Activated CD4-positive, alpha-beta T cell treated with anti-CD3 and anti-CD28 coated beads, Interleukin-2, Interleukin-4, amounts not matched to agents 100 ng/mL and 50 ng/mL, durations not matched to agents 16 hours and 8 hours (primary cell): ENCODE measurements at regions not wholly inside any gene's neighbourhood (a gene's known extent, or its start where the extent isn't known, plus 50 kb on each side); places are given as distances from the start of the nearest gene placed in this dataset.
A peak's percentile ranks its signal among the peaks of the same experiment; 100 is the strongest.

ENCODE experiments used
- DNase-seq: peaks from one replicate; pipeline ENCODE4 v3.0.0-alpha.2; 2020; ENCODE audit warnings: low spot score

DNA sequence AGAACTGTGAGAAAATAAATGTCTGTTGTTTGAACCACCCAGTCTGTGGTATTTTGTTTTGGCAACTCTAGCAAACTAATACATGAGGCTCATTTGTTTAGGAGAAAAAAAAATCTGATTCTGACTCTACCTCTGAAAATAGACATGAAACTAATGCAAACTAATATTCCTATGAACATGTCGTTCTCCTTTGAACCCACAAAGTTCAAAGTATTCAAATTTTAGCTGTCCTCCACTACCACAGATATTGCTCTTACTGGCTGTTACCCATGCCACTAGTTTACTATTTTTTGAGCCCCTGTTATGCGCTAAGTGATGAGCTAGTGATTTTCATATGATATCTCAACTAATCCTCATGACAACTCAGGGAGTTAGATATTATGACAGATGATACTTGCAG is 58.8 kb upstream of the ZNF804B start:
- DNase-seq: no peak

DNA sequence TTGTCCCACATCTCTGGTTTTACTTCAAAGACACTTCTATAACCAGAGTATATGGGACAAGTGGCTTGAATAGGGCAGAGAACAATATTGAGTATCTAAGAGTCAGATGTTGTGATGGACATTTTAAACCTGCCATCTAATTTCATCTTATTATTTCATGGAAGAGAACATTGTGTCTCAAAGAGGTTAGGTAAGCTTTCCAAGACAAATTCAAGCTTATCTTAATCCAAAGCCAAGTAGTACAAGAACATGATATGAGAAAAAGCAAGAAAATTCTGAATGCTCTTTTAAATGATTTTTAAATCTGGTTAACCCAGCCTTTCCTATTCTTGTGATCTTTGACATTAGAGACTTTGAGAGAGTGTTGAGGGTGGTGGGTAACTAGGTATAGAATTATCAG is 65.3 kb upstream of the ZNF804B start:
- no peak for DNase-seq

DNA sequence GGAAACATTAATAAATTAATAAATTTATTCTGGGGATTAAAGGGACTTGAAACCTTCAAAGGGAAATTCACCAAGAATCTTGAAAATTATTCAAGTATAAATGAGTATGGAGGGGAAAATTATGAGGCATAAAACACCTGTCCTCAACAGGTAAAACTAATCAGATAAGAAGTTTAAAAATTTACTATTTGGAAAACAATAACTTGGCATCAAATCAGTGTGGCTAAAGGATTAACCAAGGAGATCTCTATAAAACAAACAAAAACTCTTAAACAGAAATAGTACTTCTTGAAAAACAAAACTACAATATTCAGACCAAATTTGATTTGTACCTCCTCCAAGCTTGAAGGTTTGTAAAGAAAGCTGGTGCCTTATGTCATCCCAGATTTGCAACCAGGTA is 66.4 kb upstream of the ZNF804B start:
- DNase-seq: no peak

- DNase-seq: no peak
These were observed 67.0 kb upstream of the ZNF804B start for GRCh38 chr7:88692493-88692892.

DNA sequence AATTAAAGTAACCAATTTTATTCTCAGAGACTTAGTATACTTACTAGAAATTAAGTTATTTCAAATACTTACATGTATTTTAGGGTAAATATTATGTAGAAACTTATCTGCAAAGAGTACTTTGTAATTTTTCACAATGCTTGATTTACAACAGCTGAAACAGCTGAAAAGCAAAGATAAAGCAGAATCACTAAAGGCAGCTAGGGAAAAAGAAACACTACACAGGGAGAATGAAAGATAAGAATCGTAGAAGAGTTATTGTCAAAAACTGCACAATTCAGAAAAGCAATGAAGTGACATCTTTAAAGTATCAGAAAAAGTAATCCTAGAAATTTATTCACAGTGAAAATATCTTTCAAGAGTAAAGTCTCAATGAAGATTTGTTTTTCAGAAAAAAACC is 69.7 kb upstream of the ZNF804B start:
- no peak for DNase-seq

DNA sequence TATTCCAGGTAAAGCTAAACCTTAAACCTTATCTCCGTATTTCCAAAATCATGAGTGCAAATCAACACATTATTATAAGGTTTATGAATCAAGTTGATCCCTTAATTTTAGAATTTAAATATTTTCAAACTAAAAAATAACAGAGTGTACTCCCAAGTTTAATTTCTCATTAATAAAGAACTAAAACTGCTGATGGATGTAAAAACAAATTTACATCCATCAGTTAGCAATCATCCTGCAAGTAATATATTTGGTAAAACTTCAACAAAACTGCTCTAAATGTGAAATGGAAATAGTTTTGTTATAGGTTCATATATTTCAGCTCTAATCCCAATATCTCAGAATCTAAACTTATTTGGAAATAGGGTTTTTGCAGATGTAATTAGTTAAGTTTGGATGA is 71.3 kb upstream of the ZNF804B start:
- no peak for DNase-seq

GRCh38 chr7:88686468-88687229 is 72.9 kb upstream of the ZNF804B start:
- no peak for DNase-seq

GRCh38 chr7:88681682-88682081 is 77.8 kb upstream of the ZNF804B start:
- DNase-seq: no peak

- no peak for DNase-seq
These were observed 89.0 kb upstream of the ZNF804B start for GRCh38 chr7:88670536-88670935.

DNA sequence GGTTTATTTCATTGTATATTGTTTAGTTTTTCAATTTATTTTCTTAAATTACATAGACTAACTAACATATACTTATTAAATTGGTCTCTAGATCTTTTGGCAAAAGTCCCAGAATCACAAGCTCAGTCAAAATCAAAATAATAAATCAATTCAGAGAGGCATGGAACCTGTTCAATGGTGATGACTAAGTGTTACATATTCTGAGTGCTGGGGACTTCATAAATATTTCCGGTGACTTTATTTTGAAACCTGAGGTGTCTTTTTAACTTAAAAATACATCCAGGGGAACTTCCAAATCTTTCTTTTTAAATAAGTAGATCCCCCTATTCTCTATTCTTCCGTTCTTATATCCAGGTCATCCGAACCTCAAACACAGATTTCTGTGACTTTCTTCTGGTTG is 89.6 kb upstream of the ZNF804B start:
- no peak for DNase-seq

- DNase-seq: no peak
These were observed 90.9 kb upstream of the ZNF804B start for GRCh38 chr7:88668591-88668990.

DNA sequence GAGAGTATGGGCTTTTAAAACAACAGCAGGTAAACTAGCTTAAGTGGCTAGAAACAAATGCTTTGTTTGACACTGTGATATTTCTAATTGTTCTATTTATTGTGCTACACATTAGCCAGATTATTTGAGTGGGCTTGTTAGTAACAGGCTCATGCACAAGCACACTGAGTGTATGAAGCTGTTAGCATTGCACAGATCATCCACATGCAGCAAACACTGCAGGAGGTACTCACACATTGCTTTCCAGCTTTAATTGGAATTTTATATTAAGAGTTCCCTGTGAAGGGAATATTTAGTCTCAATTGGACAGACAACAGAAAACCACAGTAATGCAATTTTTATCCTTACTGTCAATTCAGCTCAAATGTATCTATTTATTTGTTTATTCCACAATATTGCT is 92.9 kb upstream of the ZNF804B start:
- DNase-seq: no peak

DNA sequence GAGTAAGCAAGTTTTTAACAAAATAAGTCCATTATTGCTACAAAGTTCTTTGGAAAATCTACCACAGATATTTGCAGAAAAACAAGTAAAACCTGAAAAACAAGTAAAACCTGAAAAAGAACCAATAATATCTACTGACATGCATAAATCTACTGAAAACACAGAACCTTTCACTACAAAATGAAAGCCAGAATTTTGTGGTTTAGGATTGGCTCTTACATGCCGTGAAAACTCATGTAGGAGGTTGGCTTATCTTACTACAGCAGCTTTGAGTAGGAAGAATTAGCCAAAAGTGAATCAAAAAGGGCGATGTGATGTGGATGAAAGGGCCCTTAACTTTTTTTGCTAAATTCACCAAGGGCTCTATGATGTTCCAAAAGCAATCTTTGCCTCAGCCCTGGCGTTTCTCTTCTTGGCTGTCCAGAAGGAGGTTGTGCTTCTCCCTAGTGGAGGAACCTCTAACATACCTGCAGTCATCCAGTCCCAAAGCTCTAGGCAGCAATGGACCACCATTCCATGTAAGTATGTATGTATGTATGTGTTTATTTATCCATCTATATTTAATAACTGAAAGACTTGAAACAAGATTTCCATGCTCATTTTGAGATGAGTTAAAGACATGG is 93.5 kb upstream of the ZNF804B start:
- DNase-seq: no peak

DNA sequence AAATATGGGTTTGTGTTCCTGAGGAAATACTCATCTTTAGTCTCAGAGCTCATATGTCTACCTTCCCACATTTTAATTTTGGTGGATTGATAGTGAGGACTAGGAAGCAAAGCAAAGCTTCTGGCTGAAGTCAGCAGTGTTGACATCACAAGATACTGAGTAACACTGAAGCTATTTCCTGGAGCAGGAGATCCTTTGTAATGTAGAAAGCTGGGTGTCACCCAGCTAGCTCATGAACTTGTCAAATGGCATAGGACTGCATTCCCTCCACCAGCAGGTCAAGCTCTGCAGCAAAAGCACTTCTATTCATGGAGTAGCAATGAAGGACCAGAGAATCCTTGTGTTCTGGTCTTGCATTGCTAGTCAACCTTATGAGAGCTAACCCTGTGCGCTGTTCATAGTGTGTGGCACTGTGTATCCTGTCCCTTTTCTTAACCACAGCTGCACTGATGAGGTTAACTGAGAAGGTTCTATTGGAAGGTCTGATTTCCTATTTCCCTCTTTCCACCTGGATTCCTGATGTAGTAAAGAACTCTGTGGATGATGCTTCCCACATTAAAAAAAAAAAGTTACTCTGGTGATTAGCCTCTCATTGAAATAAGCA is 94.8 kb upstream of the ZNF804B start:
- no peak for DNase-seq

GRCh38 chr7:88661921-88662320 is 97.6 kb upstream of the ZNF804B start:
- no peak for DNase-seq

DNA sequence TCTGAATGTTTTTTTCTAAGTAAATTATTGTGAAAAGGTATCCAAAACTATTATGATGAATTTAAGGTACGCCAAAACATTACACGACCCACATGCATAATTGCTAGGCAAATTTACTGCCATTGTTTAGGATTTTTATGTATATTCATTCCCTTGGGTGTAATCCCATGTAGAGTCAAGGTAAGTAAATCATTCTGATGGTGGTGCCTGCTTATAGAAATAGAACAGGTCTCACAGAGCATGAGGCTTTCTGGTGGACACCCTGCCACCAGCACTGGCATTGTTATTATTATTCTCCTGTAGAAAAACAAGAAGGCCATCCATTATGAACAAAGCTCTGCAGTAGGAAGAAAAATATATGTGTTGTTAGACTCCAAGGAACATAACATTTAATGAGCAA is 111.7 kb upstream of the ZNF804B start:
- DNase-seq: no peak

GRCh38 chr7:88638583-88638982 is 120.9 kb upstream of the ZNF804B start:
- no peak for DNase-seq

- DNase-seq: no peak
These were observed 121.7 kb upstream of the ZNF804B start for GRCh38 chr7:88637795-88638194.

GRCh38 chr7:88635149-88635548 is 124.4 kb upstream of the ZNF804B start:
- DNase-seq: no peak

DNA sequence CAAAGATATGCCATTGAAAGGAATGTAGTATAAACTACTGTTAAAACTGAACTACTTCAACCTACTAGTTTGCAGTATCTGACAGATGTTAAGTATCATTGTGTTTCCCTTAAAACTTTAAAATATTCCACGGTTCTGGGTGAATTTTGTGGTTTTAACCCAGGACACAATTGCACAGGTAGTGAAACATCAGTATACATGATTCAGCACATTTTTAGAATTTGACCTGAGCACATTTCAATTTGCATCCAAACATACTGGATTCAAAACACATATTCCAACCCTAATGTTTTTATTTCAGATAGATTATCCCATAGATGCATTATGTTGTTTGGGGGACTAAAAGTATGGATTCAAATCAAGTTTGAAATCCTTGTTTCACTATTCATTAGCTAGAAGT is 129.9 kb upstream of the ZNF804B start:
- no peak for DNase-seq

GRCh38 chr7:88628363-88629085 is 131.0 kb upstream of the ZNF804B start:
- peak; percentile 3 for DNase-seq

- DNase-seq: no peak
These were observed 142.3 kb upstream of the ZNF804B start for GRCh38 chr7:88617185-88617584.

- DNase-seq: no peak
These were observed 144.2 kb upstream of the ZNF804B start for GRCh38 chr7:88615336-88615735.
